SK-N-SH (cell line): ENCODE measurements at regions not wholly inside any gene's neighbourhood (a gene's known extent, or its start where the extent isn't known, plus 50 kb on each side); places are given as distances from the start of the nearest gene placed in this dataset.

Experiments
- CTCF ChIA-PET: fragments of 300-600, 350-600 bp; formaldehyde crosslinking; extraction: SDS; loops from one replicate; lab custom pipeline; 2021; lab: Yijun Ruan, JAX
- POLR2A ChIA-PET: fragments of 350-600 bp; sonication (Branson Sonifier 250); formaldehyde crosslinking; extraction: SDS; loops from one replicate; lab custom pipeline; 2020; ENCODE audit warnings: antibody characterized with exemption, inconsistent platforms; lab: Yijun Ruan, JAX
- DNase-seq: peaks from one replicate; pipeline ENCODE4 v3.0.0; 2012
- H2AFZ ChIP-seq: fragments of 200-600 bp; sonication (generic); 2 replicates; pipeline ENCODE4 v1.8.1; 2016; ENCODE audit warnings: antibody characterized with exemption, mild to moderate bottlenecking, low read depth
- H3F3A ChIP-seq: fragments of 200-600 bp; sonication (generic); replicated peaks from 2 replicates; pipeline ENCODE3; 2016; ENCODE audit warnings: antibody characterized with exemption, mild to moderate bottlenecking; ENCODE audit not compliant: insufficient read depth
- H3K27ac ChIP-seq, 2 experiments: fragments of 200-500 bp in 1 of 2; fragments of 200-600 bp in 1 of 2; sonication (Bioruptor generic) in 1 of 2; sonication (generic), shearing (Covaris generic) in 1 of 2; 2 replicates each; pipeline versions ENCODE4 v1.5.1 to v1.6.1; 2014 to 2016; ENCODE audit warnings: low read depth in 2 of 2, inconsistent platforms in 1 of 2, low read length in 1 of 2, mild to moderate bottlenecking in 1 of 2, mixed read lengths in 1 of 2
- H3K27me3 ChIP-seq: fragments of 200-600 bp; sonication (generic), shearing (Covaris generic); 2 replicates; pipeline ENCODE4 v1.6.1; 2016; ENCODE audit warnings: mixed run types; ENCODE audit not compliant: insufficient read depth
- H3K36me3 ChIP-seq, 2 experiments: fragments of 200-500 bp in 1 of 2; fragments of 200-600 bp in 1 of 2; sonication (Bioruptor generic) in 1 of 2; sonication (generic) in 1 of 2; replicated peaks in 1 of 2; 2 replicates each; pipeline versions ENCODE3 to v1.5.1; 2014 to 2016; ENCODE audit warnings: low read length in 1 of 2, mild to moderate bottlenecking in 1 of 2; ENCODE audit not compliant: insufficient read depth in 2 of 2, control insufficient read depth in 1 of 2
- H3K4me1 ChIP-seq, 2 experiments: fragments of 200-500 bp in 1 of 2; fragments of 200-600 bp in 1 of 2; sonication (Bioruptor generic) in 1 of 2; sonication (generic), shearing (Covaris generic) in 1 of 2; 2 replicates each; pipeline versions ENCODE4 v1.5.1 to v1.6.1; 2014 to 2016; ENCODE audit warnings: low read depth in 1 of 2, low read length in 1 of 2, mixed run types in 1 of 2; ENCODE audit not compliant: insufficient read depth in 2 of 2, control insufficient read depth in 1 of 2
- H3K4me2 ChIP-seq: fragments of 200-600 bp; sonication (generic), shearing (Covaris generic); 2 replicates; pipeline ENCODE4 v1.6.1; 2017; ENCODE audit warnings: mixed run types
- H3K4me3 ChIP-seq, 2 experiments: fragments of 200-500 bp in 1 of 2; fragments of 200-600 bp in 1 of 2; sonication (Bioruptor generic) in 1 of 2; sonication (generic), shearing (Covaris generic) in 1 of 2; 2 replicates each; pipeline versions ENCODE4 v1.5.1 to v1.8.1; 2014 to 2016; ENCODE audit warnings: low read depth in 2 of 2, inconsistent platforms in 1 of 2, low read length in 1 of 2, mild to moderate bottlenecking in 1 of 2, mixed read lengths in 1 of 2, moderate library complexity in 1 of 2
- H3K79me2 ChIP-seq: fragments of 200-600 bp; sonication (generic); 2 replicates; pipeline ENCODE4 v1.8.1; 2017; ENCODE audit warnings: mild to moderate bottlenecking; ENCODE audit not compliant: insufficient read depth
- H3K9ac ChIP-seq: fragments of 200-600 bp; sonication (generic); 2 replicates; pipeline ENCODE4 v1.6.1; 2017; ENCODE audit warnings: mixed run types
- H3K9me2 ChIP-seq: fragments of 200-600 bp; sonication (generic); 2 replicates; pipeline ENCODE4 v1.6.1; 2017; ENCODE audit warnings: mixed run types
- H3K9me3 ChIP-seq: fragments of 200-600 bp; sonication (generic); 2 replicates; pipeline ENCODE4 v1.6.1; 2017; ENCODE audit warnings: mixed run types, mild to moderate bottlenecking, moderate library complexity
- H4K20me1 ChIP-seq: fragments of 200-600 bp; sonication (generic); 2 replicates; pipeline ENCODE4 v1.6.1; 2017; ENCODE audit warnings: mild to moderate bottlenecking, mixed run types; ENCODE audit not compliant: insufficient read depth
- ELF1 ChIP-seq: IDR thresholded peaks from 2 replicates; pipeline ENCODE4 v1.4.0; 2012
- FOSL2 ChIP-seq: IDR thresholded peaks from 2 replicates; pipeline ENCODE4 v1.4.0; 2012; ENCODE audit warnings: low read depth, mild to moderate bottlenecking, moderate library complexity, borderline replicate concordance
- FOXM1 ChIP-seq: IDR thresholded peaks from 2 replicates; pipeline ENCODE4 v1.4.0; 2012; ENCODE audit warnings: low read depth, mild to moderate bottlenecking
- JUND ChIP-seq: IDR thresholded peaks from 2 replicates; pipeline ENCODE4 v1.4.0; 2012
- MXI1 ChIP-seq: IDR thresholded peaks from 2 replicates; pipeline ENCODE4 v1.6.1; 2012; ENCODE audit warnings: mild to moderate bottlenecking, low read depth, low read length, improper control_type of control experiment
- POLR2AphosphoS5 ChIP-seq: IDR thresholded peaks from 2 replicates; pipeline ENCODE4 v1.6.1; 2012; ENCODE audit warnings: low read depth, low read length
- RAD21 ChIP-seq: IDR thresholded peaks from 2 replicates; pipeline ENCODE4 v1.6.1; 2012; ENCODE audit warnings: mild to moderate bottlenecking, low read length
- RCOR1 ChIP-seq: fragments of 150-350 bp; IDR thresholded peaks from 2 replicates; pipeline ENCODE4 v1.6.1; 2017; ENCODE audit warnings: antibody characterized with exemption, low read length
- RFX5 ChIP-seq: IDR thresholded peaks from 2 replicates; pipeline ENCODE4 v1.6.1; 2012; ENCODE audit warnings: mild to moderate bottlenecking, improper control_type of control experiment, low read length
- SIN3A ChIP-seq: IDR thresholded peaks from 2 replicates; pipeline ENCODE4 v1.6.1; 2012; ENCODE audit warnings: low read depth, mild to moderate bottlenecking, low read length, moderate library complexity, borderline replicate concordance
- SMC3 ChIP-seq: IDR thresholded peaks from 2 replicates; pipeline ENCODE4 v1.6.1; 2012; ENCODE audit warnings: low read depth, low read length, improper control_type of control experiment
- TAF1 ChIP-seq: IDR thresholded peaks from 2 replicates; pipeline ENCODE4 v1.6.1; 2012; ENCODE audit warnings: low read depth, mild to moderate bottlenecking, low read length, moderate library complexity, borderline replicate concordance
- TCF12 ChIP-seq: IDR thresholded peaks from 2 replicates; pipeline ENCODE4 v1.4.0; 2012
- TEAD4 ChIP-seq: IDR thresholded peaks from 2 replicates; pipeline ENCODE4 v1.4.0; 2012; ENCODE audit warnings: mild to moderate bottlenecking, borderline replicate concordance; ENCODE audit not compliant: insufficient read depth
- WGBS: methylation state at CpG from one replicate; pipeline ENCODE4 v1.1.6; 2017; ENCODE audit warnings: low lambda C conversion rate; 5-methylcytosine and 5-hydroxymethylcytosine counted together
- TF ChIP-seq, protein P1 (sequence below): fragments of 150-350 bp; IDR thresholded peaks from 2 replicates; pipeline ENCODE4 v1.6.1; 2016; ENCODE audit warnings: mild to moderate bottlenecking, low read depth, low read length
- TF ChIP-seq, protein P2 (sequence below): IDR thresholded peaks from 2 replicates; pipeline ENCODE4 v1.4.0; 2012; ENCODE audit warnings: low read depth, borderline replicate concordance
- TF ChIP-seq, protein P3 (sequence below): IDR thresholded peaks from 2 replicates; pipeline ENCODE4 v1.6.1; 2012; ENCODE audit warnings: mild to moderate bottlenecking, low read depth, low read length, moderate library complexity
- TF ChIP-seq, protein P4 (sequence below): fragments of 200-600 bp; sonication (generic); IDR thresholded peaks from 2 replicates; pipeline ENCODE4 v1.6.1; 2017; ENCODE audit warnings: antibody characterized with exemption, mild to moderate bottlenecking, moderate library complexity

DNA sequence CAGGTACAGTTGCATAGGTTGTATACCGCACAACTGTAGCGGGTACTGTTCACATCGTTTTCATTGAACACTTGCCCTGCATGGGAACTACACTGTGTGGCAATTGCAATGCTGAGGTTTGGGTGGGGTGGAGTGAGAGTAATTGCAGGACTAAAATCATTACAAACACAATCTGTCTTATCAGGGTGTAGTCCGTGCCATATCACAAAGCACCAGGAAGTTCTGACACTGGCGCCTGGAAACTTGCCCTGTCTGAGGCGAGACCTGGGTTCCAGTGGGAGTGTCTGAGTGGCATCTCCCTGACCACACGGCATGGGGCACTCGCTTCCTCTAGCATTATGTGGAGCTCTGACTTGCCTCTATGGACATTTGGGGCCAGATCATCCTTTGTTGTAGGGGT, 153.4 kb downstream of the RGS9 start:
- no peak for DNase-seq
- no peaks in the 10 kb centered on the region for H3K27me3 ChIP-seq
- H3K9me2 ChIP-seq: no peaks in the 10 kb centered on the region
- no peaks in the 10 kb centered on the region for H3K79me2 ChIP-seq
- H3K4me2 ChIP-seq: no peak overlapping the region
- H3K4me1 ChIP-seq: peaks cover 2 to 9% of the 10 kb centered on the region in 2 experiments; a peak in 2 of 4 replicates
- H3K9me3 ChIP-seq: no peaks in the 10 kb centered on the region
- WGBS: 83% methylated on average over 8 of the region's 8 CpGs
- H3K36me3 ChIP-seq: no peaks in the 10 kb centered on the region
- H3K4me3 ChIP-seq: no peak overlapping the region
- H3K9ac ChIP-seq: no peak overlapping the region
- H3K27ac ChIP-seq: no peak overlapping the region
- TF ChIP-seq MXI1 (no peak), JUND (no peak), RFX5 (no peak), RCOR1 (no peak), SIN3A (no peak), ELF1 (no peak), FOXM1 (no peak), TAF1 (no peak), SMC3 (no peak), FOSL2 (no peak), POLR2AphosphoS5 (no peak), RAD21 (no peak), TCF12 (no peak), TEAD4 (no peak)
- TF ChIP-seq, protein P1, sequence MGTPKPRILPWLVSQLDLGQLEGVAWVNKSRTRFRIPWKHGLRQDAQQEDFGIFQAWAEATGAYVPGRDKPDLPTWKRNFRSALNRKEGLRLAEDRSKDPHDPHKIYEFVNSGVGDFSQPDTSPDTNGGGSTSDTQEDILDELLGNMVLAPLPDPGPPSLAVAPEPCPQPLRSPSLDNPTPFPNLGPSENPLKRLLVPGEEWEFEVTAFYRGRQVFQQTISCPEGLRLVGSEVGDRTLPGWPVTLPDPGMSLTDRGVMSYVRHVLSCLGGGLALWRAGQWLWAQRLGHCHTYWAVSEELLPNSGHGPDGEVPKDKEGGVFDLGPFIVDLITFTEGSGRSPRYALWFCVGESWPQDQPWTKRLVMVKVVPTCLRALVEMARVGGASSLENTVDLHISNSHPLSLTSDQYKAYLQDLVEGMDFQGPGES: no peak
- TF ChIP-seq, protein P2, sequence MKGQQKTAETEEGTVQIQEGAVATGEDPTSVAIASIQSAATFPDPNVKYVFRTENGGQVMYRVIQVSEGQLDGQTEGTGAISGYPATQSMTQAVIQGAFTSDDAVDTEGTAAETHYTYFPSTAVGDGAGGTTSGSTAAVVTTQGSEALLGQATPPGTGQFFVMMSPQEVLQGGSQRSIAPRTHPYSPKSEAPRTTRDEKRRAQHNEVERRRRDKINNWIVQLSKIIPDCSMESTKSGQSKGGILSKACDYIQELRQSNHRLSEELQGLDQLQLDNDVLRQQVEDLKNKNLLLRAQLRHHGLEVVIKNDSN: no peak
- TF ChIP-seq, protein P3, sequence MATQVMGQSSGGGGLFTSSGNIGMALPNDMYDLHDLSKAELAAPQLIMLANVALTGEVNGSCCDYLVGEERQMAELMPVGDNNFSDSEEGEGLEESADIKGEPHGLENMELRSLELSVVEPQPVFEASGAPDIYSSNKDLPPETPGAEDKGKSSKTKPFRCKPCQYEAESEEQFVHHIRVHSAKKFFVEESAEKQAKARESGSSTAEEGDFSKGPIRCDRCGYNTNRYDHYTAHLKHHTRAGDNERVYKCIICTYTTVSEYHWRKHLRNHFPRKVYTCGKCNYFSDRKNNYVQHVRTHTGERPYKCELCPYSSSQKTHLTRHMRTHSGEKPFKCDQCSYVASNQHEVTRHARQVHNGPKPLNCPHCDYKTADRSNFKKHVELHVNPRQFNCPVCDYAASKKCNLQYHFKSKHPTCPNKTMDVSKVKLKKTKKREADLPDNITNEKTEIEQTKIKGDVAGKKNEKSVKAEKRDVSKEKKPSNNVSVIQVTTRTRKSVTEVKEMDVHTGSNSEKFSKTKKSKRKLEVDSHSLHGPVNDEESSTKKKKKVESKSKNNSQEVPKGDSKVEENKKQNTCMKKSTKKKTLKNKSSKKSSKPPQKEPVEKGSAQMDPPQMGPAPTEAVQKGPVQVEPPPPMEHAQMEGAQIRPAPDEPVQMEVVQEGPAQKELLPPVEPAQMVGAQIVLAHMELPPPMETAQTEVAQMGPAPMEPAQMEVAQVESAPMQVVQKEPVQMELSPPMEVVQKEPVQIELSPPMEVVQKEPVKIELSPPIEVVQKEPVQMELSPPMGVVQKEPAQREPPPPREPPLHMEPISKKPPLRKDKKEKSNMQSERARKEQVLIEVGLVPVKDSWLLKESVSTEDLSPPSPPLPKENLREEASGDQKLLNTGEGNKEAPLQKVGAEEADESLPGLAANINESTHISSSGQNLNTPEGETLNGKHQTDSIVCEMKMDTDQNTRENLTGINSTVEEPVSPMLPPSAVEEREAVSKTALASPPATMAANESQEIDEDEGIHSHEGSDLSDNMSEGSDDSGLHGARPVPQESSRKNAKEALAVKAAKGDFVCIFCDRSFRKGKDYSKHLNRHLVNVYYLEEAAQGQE: no peak
- TF ChIP-seq, protein P4, sequence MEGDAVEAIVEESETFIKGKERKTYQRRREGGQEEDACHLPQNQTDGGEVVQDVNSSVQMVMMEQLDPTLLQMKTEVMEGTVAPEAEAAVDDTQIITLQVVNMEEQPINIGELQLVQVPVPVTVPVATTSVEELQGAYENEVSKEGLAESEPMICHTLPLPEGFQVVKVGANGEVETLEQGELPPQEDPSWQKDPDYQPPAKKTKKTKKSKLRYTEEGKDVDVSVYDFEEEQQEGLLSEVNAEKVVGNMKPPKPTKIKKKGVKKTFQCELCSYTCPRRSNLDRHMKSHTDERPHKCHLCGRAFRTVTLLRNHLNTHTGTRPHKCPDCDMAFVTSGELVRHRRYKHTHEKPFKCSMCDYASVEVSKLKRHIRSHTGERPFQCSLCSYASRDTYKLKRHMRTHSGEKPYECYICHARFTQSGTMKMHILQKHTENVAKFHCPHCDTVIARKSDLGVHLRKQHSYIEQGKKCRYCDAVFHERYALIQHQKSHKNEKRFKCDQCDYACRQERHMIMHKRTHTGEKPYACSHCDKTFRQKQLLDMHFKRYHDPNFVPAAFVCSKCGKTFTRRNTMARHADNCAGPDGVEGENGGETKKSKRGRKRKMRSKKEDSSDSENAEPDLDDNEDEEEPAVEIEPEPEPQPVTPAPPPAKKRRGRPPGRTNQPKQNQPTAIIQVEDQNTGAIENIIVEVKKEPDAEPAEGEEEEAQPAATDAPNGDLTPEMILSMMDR: no peak
- H2AFZ ChIP-seq: no peak overlapping the region
- ChIA-PET POLR2A (no interaction called here), CTCF (interaction anchor here (1.0 to 1.6 kb wide), 4 partner anchors 13 to 875 kb away, joined by 3 to 5 read pairs (median 4); no protein-coding TSS in a partner anchor)
- H4K20me1 ChIP-seq: no peaks in the 10 kb centered on the region
- H3F3A ChIP-seq: no peaks in the 10 kb centered on the region
